ENCODE measurements at regions not wholly inside any gene's neighbourhood (a gene's known extent, or its start where the extent isn't known, plus 50 kb on each side); places are given as distances from the start of the nearest gene placed in this dataset.
A peak's percentile ranks its signal among the peaks of the same experiment; 100 is the strongest.

GRCh38 chrX:46202733-46203514, 342.3 kb downstream of the ZNF674 start:
- whole genome bisulfite sequencing (ENCODE audit: extremely low coverage, insufficient read length, low lambda C conversion rate), result no CpG with 5 or more reads among the region's 10 CpGs
- no peaks in the 10 kb centered on the region for H3K27me3 ChIP-seq (ENCODE audit: insufficient read depth, low read length)
- H3K4me1 Mint-ChIP-seq, result peaks cover 7 to 13% of the 10 kb centered on the region in 2 experiments; a peak in 3 of 4 replicates
- H2BK12ac ChIP-seq (ENCODE audit: insufficient read length, low read depth, low read length), result no peak overlapping the region
- no peak overlapping the region for H3K4ac ChIP-seq (ENCODE audit: low read depth, low read length)
- no peak overlapping the region for H3T11ph ChIP-seq (ENCODE audit: low read length)
- H4K8ac ChIP-seq (replicated peaks; ENCODE audit: insufficient read length, low read depth, low read length), result no peak overlapping the region
- no peak overlapping the region for H2AFZ ChIP-seq (ENCODE audit: low read length)
- no peak overlapping the region for H3K23ac ChIP-seq (ENCODE audit: insufficient read length, low read depth, low read length)
- no peak overlapping the region for H3K18ac ChIP-seq (ENCODE audit: insufficient read length, low read depth, low read length)
- H3K79me1 ChIP-seq (ENCODE audit: insufficient read depth, low read depth, low read length, poor library complexity, severe bottlenecking), result no peaks in the 10 kb centered on the region
- no peak overlapping the region for H3K14ac ChIP-seq (ENCODE audit: insufficient read depth, low read length)
- H2BK20ac ChIP-seq (ENCODE audit: low read depth, low read length, poor library complexity, severe bottlenecking), result no peak overlapping the region
- H4K5ac ChIP-seq (ENCODE audit: insufficient read length, low read depth, low read length), result no peak overlapping the region
- H3K56ac ChIP-seq (ENCODE audit: insufficient read length, low read depth, low read length), result no peak overlapping the region
- H3K27ac Mint-ChIP-seq, result peak overlapping the region in 1 of 3 experiments; percentile 29; a peak in 1 of 7 replicates
- H3K27me3 Mint-ChIP-seq (ENCODE audit: low read depth), result no peaks in the 10 kb centered on the region
- H3K9me3 Mint-ChIP-seq, result peaks cover 46 to 67% of the 10 kb centered on the region in 2 experiments
- H2BK5ac ChIP-seq (ENCODE audit: insufficient read length, low read length), result no peak overlapping the region
- no peak for TF ChIP-seq CTCF (conservative IDR thresholded peaks at IDR 0.05)
- no peak overlapping the region for H2BK15ac ChIP-seq (ENCODE audit: low read depth, low read length)
- peaks cover 6% of the 10 kb centered on the region for H3K9me3 ChIP-seq (ENCODE audit: control insufficient read depth, low read depth, low read length)
- H3K27ac ChIP-seq (ENCODE audit: insufficient read length, low read depth, low read length), result no peak overlapping the region
- no peak overlapping the region for H2AK5ac ChIP-seq (ENCODE audit: insufficient read length, low read length)
- H3K4me3 Mint-ChIP-seq, result no peak overlapping the region
- peaks cover 0 to 4% (median 2%) of the 10 kb centered on the region in 3 experiments; a peak in 3 of 7 replicates for H3K36me3 Mint-ChIP-seq (ENCODE audit: insufficient read depth in 1 of 3, low read depth in 3 of 3)
- no peaks in the 10 kb centered on the region for H4K20me1 ChIP-seq (ENCODE audit: control insufficient read depth, insufficient read depth, insufficient read length)
- H3K4me1 ChIP-seq (ENCODE audit: insufficient read depth, low read length), result no peaks in the 10 kb centered on the region; the same call in 1 of the 2 replicates
- H3K23me2 ChIP-seq (ENCODE audit: insufficient read length, low read depth, low read length, poor library complexity, severe bottlenecking), result no peaks in the 10 kb centered on the region
- H3K79me2 ChIP-seq (ENCODE audit: insufficient read depth, low read length), result no peaks in the 10 kb centered on the region
- no peak overlapping the region for H3K4me2 ChIP-seq (ENCODE audit: insufficient read depth, insufficient read length, low read length)
- no peak overlapping the region for H3K9ac ChIP-seq (ENCODE audit: extremely low read depth, insufficient read length, low read length)
- H2BK120ac ChIP-seq (ENCODE audit: low read depth, low read length, poor library complexity, severe bottlenecking), result no peak overlapping the region
- H4K91ac ChIP-seq (ENCODE audit: insufficient read length, low read depth, low read length), result no peak overlapping the region
- no peak for DNase-seq
